Astrocyte of the spinal cord (primary cell): ENCODE measurements at regions not wholly inside any gene's neighbourhood (a gene's known extent, or its start where the extent isn't known, plus 50 kb on each side); places are given as distances from the start of the nearest gene placed in this dataset.

ENCODE experiments used
- DNase-seq: peaks from one replicate; pipeline ENCODE4 v3.0.0; 2011; ENCODE audit warnings: low read depth, low spot score
- H3K4me3 ChIP-seq: 2 replicates; pipeline ENCODE4 v1.5.1; 2011; ENCODE audit warnings: low read depth, mild to moderate bottlenecking, low read length, moderate library complexity
- in situ Hi-C: cut with HindIII; loops from 2 replicates; pipeline ENCODE4 v1.10.0; 2017; ENCODE audit warnings: low sequenced_read_pairs
- TF ChIP-seq, protein P1 (sequence below): IDR thresholded peaks from 2 replicates; pipeline ENCODE4 v1.5.1; 2012; ENCODE audit warnings: low read depth, mild to moderate bottlenecking, low read length, inconsistent platforms

DNA sequence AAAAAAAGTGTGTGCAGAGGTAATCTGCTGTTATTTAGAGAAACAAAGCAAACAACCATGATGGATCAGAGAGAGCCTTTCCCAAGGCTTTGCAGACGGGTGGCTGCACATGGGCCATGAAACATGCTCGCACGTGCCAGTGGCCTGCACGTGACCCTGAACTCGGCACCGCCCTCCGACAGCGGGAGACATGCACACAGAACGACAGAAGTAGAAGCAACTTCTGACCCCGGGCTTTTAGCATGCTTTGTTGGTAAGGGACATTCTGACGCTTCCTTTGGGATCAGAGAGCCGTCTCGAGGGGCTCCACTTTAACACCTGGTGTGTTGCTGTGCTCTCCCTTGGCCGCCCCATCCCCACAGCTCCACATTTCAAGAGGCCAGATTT lies 112.5 kb downstream of the KCNF1 start:
- no peak overlapping the region for H3K4me3 ChIP-seq
- in situ Hi-C loops: no loop called here
- no peak for DNase-seq
- TF ChIP-seq, protein P1, sequence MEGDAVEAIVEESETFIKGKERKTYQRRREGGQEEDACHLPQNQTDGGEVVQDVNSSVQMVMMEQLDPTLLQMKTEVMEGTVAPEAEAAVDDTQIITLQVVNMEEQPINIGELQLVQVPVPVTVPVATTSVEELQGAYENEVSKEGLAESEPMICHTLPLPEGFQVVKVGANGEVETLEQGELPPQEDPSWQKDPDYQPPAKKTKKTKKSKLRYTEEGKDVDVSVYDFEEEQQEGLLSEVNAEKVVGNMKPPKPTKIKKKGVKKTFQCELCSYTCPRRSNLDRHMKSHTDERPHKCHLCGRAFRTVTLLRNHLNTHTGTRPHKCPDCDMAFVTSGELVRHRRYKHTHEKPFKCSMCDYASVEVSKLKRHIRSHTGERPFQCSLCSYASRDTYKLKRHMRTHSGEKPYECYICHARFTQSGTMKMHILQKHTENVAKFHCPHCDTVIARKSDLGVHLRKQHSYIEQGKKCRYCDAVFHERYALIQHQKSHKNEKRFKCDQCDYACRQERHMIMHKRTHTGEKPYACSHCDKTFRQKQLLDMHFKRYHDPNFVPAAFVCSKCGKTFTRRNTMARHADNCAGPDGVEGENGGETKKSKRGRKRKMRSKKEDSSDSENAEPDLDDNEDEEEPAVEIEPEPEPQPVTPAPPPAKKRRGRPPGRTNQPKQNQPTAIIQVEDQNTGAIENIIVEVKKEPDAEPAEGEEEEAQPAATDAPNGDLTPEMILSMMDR: no peak

DNA sequence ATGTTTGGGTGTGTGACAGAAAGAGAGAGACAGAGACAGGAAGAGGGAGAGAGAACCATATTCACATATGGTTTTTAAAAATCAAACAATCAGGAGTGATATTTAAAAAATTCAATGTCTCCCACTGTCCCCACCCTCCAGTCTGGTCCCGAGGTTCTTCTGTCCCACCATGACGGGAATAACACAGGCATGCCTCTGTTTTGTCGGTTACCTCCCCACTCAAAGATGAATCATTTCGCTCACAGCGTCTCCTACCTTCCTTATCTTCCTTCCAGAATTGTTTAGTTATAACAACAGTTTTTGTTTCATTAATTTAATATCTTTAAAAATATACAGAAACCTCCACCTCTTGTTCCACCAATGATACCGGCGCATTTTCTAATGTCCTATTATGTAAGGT lies 113.0 kb downstream of the KCNF1 start:
- no peak overlapping the region for H3K4me3 ChIP-seq
- TF ChIP-seq, protein P1: no peak
- in situ Hi-C loops: no loop called here
- no peak for DNase-seq

DNA sequence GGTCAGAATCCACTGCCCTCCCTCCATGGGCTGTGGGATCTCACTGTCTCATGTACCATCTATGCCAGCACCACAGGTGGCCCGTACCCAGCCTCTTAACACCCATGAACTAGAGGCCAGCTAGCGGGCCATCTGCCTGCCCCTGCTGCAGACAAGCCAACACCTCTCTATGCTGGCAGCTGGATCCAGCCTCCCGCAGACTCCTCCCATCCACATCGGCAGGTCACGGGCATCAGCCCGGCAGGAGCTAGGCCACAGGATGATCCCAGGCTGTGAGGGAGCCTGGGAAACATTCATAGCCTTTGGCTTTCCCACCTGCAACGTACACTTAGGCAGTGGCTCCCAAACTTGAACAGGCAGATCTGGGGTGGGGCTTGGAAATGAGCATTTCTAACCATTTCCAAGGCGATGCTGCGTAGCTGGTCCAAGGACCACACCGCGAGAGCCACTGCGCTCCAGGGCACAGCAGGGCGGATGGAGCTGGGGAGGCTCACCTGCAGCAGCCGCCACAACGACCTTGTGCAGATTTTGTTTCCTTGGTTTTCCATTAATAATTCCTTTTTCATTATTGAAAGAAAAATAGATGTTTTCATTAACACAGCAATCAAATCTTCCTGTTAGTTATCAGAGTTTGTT lies 114.7 kb downstream of the KCNF1 start:
- TF ChIP-seq, protein P1: no peak
- no peak overlapping the region for H3K4me3 ChIP-seq
- in situ Hi-C loops: no loop called here
- DNase-seq: no peak

DNA sequence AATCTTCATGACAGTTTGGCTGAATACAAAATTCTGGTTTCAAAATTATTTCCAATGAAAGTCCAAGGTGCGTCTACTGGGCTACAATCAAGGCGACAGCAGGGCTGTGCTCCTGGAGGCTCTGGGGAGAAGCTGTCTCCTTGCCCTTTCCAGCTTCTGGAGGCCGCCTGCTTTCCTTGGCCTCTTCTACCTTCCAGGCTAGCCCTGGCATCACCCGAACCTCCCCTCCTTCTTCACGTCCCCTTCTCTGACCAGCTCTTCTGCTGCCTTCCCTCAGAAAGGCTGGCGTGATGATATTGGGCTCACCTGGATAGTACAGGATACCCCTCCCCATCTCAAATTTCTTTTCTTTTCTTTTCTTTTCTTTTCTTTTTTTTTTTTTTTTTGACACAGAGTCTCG lies 115.5 kb downstream of the KCNF1 start:
- H3K4me3 ChIP-seq: no peak overlapping the region
- DNase-seq: no peak
- TF ChIP-seq, protein P1: no peak
- in situ Hi-C loops: no loop called here

DNA sequence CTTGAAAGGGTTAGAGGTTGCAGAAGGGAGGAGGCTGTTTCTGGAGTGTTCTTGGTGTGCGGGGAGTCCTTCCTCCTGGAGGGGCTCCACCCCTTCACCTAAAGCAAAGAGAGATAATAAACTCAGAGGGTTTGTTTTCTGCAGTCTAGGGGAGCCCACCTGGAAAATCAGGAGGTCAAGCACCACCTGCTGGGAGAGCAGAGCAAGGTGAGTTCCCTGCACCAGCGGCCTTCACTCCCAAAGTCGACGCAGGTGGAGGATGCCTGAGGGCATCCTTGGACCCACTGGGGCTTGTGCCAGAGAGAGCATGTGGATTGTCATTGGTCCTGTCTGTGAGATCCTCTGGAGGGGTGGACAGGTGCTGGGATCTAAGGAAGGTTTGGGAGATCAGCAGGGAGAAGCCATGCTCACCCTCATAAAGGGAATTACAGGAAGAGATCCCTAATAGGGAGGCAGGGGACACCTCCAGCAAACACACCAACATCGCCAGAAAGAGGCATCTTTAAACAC lies 116.7 kb downstream of the KCNF1 start:
- TF ChIP-seq, protein P1: no peak
- in situ Hi-C loops: no loop called here
- DNase-seq: no peak
- no peak overlapping the region for H3K4me3 ChIP-seq

DNA sequence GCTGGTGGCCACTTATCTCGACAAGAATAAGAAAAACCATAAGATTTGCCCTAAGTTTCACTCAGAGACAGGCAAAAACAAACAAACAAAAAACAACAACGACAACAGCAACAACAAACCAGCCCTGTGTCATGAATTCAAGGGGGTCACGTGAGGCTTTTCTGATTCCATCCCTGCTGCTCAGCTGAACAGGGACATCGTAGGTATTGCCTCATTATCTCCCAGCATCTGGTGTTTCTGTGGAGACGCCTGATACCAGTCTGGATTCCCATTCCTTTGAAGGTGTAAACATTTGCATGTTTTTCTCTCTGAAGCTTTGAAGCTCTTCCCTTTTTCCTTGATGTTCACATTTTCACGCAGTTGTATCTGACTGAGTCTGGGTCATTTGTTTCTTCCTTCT lies 117.4 kb downstream of the KCNF1 start:
- TF ChIP-seq, protein P1: no peak
- in situ Hi-C loops: no loop called here
- no peak overlapping the region for H3K4me3 ChIP-seq
- DNase-seq: no peak

DNA sequence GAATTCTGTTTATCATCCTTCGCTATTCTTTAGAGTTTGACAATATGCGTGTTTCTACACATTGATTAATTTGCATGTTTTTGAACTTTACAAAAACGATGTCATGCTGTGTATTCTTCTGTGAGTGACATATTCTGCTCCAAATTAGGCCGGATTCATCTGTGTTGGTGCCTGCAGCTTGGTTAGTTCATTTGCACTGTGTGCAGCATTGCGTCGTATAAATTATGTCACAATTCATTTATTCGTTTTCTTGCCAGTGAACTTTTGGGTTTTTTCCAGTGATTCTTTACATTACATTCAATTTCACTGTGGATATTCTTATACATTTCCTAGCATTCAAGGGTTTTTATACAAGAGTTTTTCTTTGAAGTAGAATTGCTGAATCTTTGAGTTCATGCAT lies 118.3 kb downstream of the KCNF1 start:
- no peak overlapping the region for H3K4me3 ChIP-seq
- no peak for DNase-seq
- in situ Hi-C loops: no loop called here
- TF ChIP-seq, protein P1: no peak
